GM10266 (cell line): ENCODE measurements at regions not wholly inside any gene's neighbourhood (a gene's known extent, or its start where the extent isn't known, plus 50 kb on each side); places are given as distances from the start of the nearest gene placed in this dataset.
A peak's percentile ranks its signal among the peaks of the same experiment; 100 is the strongest.

Source experiments
- DNase-seq: peaks from one replicate; pipeline ENCODE4 v3.0.0; 2012; ENCODE audit errors: extremely low spot score
- TF ChIP-seq, protein P1 (sequence below): IDR thresholded peaks from 2 replicates; pipeline ENCODE4 v1.5.1; 2012; ENCODE audit warnings: mild to moderate bottlenecking, low read depth; ENCODE audit not compliant: control insufficient read depth, insufficient read depth; ENCODE audit errors: missing control alignments

GRCh38 chr1:38420666-38421065 lies 374.1 kb upstream of the POU3F1 start:
- TF ChIP-seq, protein P1, sequence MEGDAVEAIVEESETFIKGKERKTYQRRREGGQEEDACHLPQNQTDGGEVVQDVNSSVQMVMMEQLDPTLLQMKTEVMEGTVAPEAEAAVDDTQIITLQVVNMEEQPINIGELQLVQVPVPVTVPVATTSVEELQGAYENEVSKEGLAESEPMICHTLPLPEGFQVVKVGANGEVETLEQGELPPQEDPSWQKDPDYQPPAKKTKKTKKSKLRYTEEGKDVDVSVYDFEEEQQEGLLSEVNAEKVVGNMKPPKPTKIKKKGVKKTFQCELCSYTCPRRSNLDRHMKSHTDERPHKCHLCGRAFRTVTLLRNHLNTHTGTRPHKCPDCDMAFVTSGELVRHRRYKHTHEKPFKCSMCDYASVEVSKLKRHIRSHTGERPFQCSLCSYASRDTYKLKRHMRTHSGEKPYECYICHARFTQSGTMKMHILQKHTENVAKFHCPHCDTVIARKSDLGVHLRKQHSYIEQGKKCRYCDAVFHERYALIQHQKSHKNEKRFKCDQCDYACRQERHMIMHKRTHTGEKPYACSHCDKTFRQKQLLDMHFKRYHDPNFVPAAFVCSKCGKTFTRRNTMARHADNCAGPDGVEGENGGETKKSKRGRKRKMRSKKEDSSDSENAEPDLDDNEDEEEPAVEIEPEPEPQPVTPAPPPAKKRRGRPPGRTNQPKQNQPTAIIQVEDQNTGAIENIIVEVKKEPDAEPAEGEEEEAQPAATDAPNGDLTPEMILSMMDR, result no peak
- DNase-seq, result no peak

- TF ChIP-seq, protein P1, result no peak
- DNase-seq, result no peak
These were observed 371.8 kb upstream of the POU3F1 start for GRCh38 chr1:38418195-38419030.

DNA sequence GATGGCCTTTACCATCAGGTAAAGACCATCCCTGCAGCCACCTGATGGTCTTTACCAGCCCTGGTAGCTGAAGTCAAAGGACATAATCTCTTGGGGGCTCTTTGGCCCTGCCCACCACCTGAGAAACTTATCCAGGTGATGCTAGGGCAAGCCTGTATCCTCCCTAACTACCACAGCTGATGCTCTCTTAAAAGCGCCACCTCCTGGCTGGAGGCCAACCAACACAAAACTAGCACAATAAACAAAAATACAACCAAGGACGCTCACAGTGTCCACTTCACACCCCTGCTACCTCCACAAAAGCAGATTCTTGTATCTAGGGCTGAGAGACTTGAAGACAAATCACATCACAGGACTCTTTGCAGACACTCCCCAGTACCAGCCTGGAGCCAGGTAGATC lies 357.1 kb upstream of the POU3F1 start:
- no peak for DNase-seq
- TF ChIP-seq, protein P1, result peak; percentile 14

DNA sequence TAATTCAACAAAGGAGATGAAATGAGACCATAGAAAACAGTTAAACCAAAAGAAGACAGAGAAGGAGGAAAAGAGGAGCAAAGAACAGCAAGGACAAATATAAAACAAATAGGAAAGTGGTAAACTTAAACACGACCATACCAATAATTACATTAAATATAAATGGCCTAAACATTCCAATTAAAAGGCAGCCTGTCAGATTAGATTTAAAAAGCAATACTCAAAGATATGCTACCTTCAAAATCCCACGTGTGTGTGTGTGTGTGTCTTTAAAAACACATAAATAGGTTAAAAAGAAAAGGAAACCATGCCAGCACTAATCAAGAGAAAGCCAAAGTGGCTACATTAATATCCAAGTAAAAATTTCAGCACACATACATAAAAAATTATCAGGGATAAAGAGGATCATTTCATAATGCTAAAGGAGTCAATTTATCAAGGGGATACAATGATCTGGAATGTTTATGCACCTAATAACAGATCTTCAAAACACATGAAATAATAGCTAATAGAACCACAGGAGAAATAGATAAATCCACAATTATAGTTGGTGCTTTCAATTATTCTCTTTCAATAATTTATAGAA lies 355.7 kb upstream of the POU3F1 start:
- no peak for DNase-seq
- TF ChIP-seq, protein P1, result no peak

DNA sequence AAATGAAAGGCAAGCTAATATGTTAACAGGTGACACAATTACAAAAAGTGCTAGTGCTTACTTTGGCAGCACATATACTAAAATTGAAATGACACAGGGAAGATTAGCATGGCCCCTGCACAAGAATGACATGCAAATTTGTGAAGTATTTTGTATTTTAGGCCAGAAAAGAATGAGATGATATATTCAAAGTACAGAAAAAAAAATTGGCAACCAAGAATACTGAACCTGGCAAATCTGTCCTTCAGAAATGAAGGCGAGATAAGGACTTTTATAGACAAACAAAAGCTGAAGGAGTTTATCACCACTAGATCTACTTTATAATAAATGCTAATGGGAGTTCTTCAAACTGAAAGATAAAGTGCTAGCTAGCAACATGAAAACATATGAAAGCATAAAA lies 350.0 kb upstream of the POU3F1 start:
- TF ChIP-seq, protein P1, result no peak
- DNase-seq, result no peak

DNA sequence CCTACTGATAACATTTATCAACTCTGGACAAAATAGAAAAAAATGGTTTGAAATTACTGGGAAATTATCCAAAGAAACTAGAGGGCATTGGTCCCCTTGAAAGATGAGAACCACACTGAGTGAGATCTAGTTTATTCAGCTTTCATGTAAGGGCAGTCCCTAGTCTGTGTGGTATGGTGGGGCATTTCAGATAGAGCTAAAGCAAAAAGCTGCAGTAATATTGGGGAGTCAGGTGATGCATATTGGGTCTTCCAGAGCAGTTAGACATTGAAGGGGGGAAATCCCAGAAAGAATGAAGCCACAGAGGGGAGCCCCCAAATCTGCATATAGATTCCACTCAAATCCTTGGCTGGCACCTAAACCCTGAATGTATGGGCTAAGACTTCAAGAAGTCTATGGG lies 347.7 kb upstream of the POU3F1 start:
- TF ChIP-seq, protein P1, result no peak
- no peak for DNase-seq

DNA sequence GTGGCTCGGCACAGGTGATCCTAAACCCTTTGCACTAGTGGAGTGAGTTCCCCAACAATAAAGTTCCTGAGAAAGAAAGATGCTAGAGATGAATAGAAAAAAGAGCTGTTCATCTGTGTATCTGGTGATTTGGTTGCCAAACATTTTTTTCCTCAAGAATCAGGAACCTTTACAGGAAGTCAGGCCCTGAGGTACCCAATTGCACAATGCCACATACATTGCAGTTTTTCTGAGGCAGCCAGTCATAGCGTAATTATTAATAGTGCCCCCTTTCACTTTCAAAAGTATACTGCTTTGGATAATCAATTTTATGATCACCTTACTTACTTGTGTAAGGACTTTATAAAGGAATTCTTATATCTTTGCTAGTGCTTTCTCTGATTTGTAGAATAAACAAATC lies 346.3 kb upstream of the POU3F1 start:
- no peak for DNase-seq
- TF ChIP-seq, protein P1, result no peak
